T-helper 2 cell (primary cell): ENCODE measurements at regions not wholly inside any gene's neighbourhood (a gene's known extent, or its start where the extent isn't known, plus 50 kb on each side); places are given as distances from the start of the nearest gene placed in this dataset.

Experiments used
- DNase-seq, 5 experiments: peaks; one replicate each; pipeline versions ENCODE4 v3.0.0 to v3.0.0-alpha.2; 2012 to 2022

DNA sequence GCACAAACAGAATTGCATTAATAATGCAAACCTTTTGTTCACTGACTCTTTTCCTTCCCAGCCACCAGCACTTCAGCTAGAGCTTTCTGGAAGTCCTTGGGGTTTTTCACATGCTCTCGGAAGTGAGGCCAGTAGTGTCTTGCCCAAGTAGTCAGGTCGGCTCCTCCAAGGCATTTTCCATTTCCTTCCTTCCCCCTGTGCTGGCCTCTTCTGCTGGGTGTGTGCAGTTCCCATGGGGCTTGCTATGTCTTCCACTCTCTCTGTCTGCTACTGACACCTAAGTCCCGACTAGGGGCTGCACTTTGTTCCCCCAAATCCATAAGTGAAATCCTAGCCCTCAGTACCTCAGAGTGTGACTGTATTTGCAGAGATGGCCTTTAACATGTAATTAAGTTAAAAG, 175.6 kb upstream of the BMPER start:
- no peak for DNase-seq

DNA sequence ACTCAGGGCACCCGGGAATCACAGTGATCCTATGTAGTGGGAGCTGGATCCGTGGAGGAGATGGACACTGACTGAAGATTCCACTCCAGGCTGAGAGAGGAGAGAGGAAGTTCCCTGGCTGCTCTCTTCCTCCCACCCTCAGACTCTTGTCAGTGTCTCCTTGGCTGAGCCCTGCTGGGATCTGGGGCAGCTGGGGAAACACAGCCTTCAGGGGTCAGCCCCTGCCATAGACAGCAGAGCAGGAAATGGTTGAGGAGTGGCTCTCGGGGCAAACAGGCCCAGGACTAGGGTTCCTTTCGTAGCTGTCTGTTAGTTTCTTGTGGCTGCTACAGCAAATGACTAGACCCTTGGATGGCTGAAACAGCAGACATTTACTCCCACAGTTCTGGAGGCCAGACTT, 174.4 kb upstream of the BMPER start:
- no peak for DNase-seq

DNA sequence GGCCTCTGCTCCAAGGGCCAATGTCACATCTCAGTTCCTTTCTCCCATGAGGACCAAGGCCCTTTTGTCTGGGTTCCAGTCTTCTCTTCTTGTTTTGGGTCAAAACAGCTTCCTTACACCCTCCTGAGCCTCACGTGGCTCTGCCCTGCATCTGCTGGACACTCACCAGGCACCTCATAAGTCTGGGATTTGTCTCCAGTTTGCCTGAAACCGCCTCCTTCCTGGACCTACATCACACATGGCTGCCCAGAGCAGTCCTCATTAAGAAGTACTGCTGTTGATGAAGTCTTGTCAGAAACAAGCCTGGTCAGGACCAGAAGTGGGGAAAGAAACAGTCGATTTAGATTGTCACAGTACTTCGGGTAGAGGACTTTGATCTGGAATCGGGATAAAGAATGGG, 173.4 kb upstream of the BMPER start:
- DNase-seq: no peak

DNA sequence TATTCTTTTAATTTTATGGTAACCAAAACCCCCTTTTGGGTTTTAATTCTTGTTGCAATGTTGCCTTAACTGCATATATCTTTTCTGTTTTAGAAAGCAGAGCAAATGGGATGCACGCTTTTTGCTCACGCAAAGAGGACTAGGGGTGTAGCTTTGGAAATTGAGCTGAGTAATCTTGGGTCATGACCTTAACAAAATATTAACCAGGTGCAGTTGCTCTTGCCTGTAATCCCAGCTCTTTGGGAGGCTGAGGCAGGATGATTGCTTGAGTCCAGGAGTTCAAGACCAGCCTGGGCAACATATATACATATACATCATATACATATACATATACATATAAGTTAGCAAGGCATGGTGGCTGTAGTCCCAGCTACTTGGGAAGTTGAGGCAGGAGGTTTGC, 172.9 kb upstream of the BMPER start:
- no peak for DNase-seq

DNA sequence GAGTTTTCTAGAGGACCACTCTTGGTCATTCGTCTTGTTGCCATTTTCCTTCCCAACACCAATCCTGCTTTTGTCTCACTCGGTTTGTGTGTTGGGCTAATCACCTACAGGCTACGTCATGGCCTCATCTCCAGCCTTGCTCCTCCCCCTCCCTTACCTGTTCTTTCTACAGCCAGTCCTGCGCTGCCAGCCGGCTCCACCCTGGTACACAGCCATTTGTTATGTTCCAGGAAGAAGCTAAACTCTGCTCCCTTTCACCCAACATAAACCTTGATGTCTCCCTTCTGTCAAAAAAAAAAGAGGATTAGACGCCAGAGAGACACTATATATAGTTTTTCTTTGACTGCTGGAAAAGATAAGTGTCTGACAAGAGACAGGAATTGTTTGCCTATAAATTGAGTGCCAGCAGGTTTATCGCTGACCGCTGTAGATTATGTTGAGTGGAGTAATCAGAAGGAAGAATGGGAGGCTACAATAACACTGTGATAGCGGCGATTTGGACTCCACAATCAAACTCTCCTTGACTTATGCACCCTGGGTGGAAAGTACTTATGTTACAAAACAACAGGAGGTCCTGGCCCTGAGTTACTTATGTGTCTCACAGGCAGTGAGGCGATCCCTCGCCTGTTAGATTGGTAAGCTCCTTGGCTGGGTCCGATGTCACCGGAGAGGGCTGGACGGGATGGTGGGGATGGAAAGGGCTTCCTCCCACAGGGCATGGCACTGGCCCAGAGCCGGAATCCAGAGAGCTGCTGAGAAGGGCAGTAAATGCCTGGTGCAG, 171.3 kb upstream of the BMPER start:
- no peak for DNase-seq

DNA sequence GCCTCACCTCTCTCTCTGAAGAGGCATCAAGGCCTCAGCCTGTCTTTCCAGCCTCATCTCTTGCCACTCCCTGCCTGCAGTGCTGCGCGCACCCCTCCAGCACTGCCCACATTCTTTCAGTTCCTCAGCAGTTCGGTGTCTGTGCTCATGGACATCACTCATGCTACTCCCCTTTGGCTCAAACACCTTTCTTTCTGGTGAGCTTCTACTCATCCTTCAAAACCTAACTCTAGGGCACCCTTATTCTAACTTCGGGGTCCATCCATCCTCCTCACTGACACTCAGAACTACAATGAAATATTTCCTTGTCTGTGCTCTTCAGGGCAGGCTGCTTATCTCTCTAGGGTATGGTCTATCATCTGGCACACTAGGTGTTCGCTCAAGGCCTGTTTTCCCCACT, 169.9 kb upstream of the BMPER start:
- DNase-seq: no peak

DNA sequence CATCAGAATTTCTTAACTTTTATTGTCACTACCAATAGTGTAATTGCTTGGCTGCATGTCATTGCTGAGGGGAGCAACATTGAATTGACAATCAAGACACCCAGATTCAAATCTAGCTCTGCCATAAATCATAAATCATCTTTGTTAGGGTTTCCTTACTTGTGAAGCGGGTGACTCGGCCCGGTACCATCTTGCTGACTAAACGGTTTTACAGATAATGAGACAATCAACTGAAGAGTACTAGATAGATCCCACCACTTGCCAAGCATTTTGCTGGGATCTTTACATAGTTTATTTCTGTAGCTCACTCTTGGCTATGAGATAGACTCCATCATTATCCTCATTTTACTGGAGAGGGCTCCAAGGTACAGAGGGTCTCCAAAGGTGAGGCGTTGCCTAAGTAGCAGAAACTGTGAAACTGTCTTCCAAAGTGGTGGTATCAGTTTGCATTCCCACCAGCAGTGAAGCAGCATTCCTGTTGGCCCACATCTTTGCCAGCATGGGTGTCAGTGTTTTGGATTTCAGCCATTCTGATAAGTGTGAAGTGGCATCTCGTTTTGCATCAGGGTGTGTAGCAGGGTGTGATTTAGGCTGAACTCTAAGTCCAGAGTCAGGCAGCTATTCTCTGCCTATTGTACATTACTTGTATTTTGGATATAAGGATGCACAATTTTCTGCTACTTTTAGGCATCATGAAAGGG, 168.7 kb upstream of the BMPER start:
- no peak for DNase-seq

DNA sequence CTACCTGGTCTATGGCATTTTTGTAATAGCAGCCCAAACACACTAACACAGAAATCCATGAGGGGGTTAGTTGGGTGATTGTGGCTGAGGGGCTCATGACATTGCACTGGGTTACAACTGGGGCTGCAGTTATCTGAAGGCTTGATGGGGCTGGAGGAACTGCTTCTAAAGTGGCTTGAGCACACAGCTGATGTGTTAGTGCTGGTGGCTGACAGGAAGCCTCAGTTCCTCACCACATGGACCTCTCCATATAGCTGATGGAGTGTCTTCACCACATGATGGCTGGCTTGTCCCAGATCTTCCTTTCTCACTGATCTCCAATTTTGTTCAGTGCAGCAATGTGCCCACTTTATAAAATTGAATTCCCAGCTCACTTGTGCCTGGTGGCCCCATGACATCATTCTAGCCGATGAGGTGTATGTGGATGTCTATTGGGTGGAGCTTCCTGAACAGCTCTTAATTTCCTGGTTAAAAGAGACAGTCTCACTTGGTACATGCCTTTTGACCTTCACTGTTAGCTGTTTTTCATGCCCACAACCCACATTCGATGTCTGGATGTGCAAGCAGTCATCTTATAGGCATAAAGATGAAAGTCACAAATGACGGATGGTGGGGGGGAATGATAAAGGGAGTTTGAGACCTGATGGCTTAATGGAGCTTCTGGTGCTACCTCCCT, 166.9 kb upstream of the BMPER start:
- DNase-seq: no peak

DNA sequence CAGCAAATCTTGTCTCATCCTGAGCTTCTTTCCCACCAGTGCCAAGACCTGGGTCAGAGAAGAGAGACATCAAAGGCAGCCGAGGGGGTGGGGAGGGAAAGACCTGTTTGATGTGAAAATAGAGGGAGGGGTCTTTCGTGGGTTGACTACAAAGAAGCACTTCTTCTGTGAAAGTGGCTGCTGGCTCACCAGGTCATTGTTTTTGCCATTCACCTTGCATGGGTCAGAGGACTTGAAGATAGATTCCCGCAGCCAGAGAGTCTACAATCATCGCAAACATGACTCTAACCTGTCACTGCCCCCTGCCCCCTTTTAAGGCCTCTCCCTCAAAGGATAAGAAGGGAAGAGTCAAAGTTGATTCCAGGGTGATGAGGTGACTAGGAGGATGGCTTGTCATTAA, 166.1 kb upstream of the BMPER start:
- DNase-seq: no peak

DNA sequence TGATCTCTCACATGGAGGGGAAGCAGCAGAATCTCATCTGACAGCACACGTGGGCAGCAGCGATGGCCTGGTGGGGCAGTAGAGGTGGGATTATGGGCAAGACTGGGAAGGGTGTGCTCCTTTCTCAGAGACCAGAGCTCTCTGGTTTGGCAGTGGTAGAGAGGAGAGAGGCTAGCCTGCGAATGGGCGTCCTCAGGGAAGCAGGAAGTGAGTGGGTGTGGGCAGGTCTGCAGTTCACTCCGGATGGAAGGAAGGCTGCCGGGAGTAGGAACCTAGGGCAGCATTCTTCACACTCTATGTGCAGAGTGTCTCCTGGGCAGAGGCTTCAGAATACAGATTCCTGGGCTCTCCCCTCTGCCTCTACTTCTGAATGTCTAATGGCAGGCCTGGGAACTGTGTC, 162.8 kb upstream of the BMPER start:
- DNase-seq: no peak

DNA sequence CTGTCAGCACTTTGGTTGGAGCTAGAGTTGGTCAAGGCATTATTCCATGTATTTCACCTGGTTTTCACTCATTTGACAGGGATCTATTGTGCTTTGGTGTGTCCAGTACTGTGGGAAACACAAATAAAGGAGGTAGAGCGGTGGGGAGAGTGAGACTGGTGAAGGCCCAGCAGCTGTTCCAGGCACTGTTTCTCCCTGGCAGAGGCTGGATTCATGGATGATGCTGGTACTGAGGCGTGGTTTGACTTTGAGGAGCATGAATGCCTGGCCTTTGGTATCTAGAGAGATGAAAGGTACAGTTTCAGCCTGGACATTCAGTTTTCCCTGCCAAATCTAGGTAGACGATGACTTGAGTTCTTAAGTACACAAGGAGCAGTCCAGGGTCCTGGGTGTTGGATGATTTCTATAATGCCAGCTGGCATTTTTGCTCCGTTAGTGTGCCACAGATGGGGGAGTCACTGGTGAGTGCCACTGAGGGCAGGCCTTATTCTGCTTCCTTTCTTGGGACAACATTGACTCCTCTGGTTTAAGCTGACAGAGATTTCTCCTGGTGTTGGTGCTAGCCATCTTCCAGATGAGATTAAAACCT, 162.2 kb upstream of the BMPER start:
- no peak for DNase-seq

DNA sequence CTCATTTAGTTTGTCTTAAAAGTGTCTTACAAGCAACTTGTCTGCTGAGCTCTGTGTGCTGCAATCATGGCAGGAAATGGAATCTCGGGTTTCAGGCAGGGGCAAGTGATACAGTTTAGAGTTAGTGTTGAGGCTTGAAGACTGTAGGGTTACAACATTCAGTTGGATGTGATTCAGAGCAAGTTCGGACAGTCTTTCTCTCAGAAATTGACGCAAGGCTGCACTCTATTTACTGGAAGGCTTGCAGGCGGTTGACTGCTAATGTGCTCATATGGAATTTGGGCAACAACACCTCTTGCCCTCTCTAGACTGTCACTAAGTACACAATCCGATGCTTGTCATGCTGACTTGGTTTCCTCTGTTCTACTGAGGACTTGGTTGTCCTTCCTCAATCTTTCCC, 161.7 kb upstream of the BMPER start:
- no peak for DNase-seq

DNA sequence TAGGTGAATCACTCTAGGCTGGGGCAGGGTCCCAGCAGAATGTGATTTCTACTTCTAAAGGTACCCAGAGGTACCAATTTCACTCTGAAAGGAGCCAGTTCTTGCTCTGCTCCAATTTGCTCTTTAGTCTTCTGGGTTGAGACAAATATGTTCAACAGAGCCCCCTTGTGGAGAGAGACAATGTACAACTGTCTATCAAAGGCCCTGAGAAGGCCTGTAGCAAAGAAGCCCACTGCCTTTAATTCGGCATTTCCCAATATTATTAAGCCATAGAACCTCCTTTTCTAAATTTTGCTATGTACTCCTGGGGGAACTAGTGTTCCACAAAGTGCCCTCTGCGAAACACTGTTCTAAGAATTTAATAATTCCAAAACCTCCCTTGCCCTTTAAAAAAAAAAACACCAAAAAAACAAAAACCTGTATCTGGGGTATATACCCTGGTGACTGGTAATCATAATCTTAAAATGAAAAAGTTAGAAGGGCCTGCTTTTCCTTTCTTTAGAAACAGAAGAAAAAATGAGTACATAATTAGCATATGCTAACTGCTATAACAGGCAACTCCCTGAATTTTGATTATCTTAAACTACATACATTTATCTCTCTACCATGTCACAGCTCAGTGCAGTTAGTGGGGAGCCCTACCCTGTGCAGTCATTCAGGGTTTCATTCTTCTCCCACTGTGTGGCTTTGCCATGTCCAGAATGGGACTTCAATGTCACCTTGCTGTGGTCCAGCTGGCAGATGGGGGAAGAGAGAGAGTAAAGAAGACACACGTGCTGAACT, 160.9 kb upstream of the BMPER start:
- DNase-seq: peak in 1 of 5 experiments; percentile 28

DNA sequence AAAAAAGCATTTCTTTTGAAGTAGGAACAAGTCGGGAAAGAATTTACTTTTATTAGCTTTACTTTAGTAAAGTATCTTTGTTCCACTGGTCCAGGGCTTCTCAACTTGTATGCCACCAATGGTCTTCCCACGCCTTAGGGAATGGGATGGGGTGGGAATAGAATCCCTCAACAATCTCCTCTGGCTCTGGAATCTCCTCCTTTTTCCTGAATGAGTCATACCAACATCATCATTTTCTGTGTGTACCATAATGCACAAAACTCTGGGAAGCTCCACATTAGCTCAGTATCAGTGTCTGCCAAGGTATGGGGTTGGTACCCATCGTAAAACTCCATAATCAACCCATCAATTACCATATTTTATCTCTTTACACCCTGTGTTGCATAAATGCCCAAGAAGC, 159.4 kb upstream of the BMPER start:
- DNase-seq: no peak

DNA sequence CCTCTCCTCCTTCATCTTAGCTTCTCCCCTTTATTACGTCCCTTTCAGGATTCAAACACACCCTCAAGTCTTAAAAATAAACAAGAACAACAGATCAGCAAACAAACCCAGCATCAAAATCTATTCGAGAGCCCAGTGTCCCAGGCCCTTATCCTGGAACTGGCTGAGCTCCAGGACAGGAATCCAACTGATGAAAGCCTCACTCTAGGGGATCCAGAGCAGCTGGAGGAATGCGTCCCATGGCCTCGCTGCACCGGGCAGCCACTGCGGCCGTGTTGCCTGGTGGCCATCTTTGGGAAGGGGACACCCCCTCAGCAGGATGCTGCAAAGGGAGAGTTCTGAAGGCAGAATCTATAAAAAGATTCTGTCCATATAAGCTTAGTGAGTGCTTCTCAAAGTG, 156.5 kb upstream of the BMPER start:
- DNase-seq: no peak

DNA sequence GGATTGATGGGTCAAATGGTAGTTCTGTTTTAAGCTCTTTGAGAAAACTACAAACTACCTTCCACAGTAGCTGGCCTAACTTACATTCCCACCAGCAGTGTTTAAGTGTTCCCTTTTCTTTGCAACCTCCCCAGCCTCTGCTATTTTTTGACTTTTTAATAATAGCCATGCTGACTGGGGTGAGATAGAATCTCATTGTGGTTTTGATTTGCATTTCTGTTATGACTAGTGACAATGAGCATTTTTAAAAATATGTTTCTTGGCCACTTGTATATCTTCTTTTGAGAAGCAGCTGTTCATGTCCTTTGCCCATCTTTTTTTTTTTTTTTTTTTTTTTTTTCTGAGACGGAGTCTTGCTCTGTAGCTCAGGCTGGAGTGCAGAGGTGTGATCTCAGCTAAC, 155.2 kb upstream of the BMPER start:
- DNase-seq: peak in 1 of 5 experiments; percentile 30

DNA sequence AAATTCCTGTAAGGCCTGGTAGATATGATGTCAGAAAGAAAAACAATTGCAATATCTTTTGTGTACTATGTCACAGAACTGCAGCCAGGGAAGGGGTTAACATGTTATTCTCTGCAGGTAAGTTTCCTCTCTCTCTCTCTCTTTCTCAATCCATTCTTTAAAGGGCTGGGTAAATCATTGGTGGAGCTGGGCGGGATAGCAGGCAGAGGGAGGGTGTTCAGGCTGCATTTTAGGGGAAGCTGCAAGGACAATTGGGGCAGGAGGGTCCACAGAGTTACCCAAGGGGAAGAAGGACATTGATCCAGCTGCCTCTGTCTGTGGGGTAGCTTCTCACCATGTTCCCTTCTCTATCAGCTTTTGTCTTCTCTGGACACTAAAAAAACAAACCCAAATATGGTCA, 153.9 kb upstream of the BMPER start:
- DNase-seq: no peak

DNA sequence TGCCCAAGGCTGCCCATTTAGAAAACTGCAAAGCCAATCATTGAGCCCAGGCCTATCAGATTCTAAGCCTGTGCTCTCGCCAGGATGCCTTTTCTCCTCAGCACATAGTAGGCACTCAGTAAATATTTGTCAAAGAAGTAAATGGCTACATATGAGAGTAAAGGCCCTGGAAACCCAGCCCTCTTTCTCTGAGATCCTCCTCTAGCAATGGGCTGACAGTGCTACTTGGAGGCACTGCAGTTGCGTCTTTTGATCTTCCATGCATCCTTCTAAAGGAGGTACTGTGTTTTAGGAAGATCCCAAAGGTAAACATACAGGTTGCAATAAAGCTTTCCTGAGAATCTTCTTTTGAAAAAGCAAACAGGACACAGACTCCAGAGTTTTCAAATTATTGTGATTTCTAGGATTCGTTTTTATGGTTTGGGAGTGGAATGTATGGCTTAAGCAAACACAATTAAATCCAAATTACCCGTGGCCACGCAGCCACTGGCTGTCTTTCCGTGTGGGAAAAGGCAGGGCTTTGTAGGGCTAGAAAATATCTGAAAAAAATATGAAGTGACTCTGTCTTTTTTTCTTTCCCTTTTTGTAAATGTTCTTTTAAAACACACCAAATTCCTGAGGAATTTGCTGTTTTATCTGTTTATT, 151.3 kb upstream of the BMPER start:
- DNase-seq: no peak

DNA sequence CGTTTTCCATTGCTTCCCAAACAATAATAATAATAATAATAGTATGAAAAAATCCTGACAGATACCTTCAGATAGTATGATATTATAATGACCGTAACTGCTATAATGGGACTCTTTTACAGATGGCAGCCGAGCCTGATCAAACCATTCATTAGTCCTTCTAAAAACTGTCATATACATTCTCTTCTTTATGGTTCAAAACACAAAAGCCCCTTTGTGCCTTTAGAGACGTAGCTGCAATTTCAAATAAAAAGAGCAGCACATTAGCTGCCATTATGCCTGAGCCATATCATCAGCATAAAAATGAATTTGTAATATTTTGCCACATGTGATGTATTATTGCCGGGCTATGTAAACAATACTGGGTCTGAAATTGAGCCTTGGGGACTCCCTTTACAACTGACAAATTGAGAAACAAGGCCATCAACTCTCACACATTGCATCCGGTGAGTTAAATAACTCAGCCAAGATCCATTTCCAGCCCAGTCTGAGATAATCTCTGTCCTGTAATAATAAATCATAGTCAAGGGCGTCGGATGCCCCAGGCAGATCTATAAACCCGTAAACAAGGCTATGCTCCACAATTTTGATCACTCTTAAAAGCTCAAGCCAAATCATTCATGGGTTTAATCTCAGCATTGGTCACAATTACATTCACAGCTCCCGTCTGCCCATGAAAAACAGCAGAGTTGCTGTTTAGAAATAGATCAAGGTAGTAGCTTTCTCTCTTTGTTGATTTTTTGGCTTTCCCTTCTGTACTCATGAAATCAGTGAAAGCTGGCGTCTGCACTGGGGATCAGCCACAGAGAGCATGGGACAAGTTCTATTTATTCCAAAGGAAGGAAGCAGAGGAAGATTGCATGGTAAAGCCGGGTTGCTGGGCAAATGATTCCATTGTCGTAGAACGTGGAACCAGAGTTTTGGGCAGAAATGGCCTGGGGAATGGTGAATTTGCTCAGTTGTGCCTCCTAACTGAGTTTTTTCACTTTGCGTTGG, 150.1 kb upstream of the BMPER start:
- DNase-seq: no peak

DNA sequence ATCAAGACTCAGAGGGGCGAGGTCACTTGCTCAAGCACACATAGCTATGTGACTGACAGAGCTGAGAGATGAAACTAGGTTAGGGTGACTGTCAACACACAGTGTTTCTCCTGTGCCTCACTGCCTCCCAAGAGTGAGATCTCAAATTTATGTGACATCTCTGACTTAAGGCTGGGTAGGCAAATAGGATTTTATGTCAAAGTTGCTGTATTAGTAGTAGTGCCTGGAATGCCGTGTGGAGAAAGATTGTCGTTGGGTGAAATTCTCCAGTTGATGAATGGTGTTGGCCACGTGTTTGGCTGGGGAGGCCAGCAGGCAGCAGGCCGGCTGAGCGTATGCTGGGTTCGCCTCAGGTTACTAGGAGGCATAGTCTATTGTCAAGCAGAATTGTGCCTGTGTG, 148.3 kb upstream of the BMPER start:
- DNase-seq: no peak
